Testis (tissue), 2 donors: ENCODE measurements at regions not wholly inside any gene's neighbourhood (a gene's known extent, or its start where the extent isn't known, plus 50 kb on each side); places are given as distances from the start of the nearest gene placed in this dataset.

Source experiments
- POLR2A ChIP-seq: fragments of 450-650 bp; IDR thresholded peaks from one replicate; pipeline ENCODE4 v1.6.1; 2017; ENCODE audit warnings: antibody characterized with exemption, mild to moderate bottlenecking, moderate library complexity
- TF ChIP-seq, protein P1 (sequence below), 3 experiments: fragments of 450-650 bp in 2 of 3; fragments of 200-600 bp in 1 of 3; sonication (generic) in 1 of 3; IDR thresholded peaks; one replicate each; pipeline ENCODE4 v1.5.1; 2016 to 2019; ENCODE audit warnings: antibody characterized with exemption in 3 of 3, mild to moderate bottlenecking in 2 of 3, moderate library complexity in 1 of 3

DNA sequence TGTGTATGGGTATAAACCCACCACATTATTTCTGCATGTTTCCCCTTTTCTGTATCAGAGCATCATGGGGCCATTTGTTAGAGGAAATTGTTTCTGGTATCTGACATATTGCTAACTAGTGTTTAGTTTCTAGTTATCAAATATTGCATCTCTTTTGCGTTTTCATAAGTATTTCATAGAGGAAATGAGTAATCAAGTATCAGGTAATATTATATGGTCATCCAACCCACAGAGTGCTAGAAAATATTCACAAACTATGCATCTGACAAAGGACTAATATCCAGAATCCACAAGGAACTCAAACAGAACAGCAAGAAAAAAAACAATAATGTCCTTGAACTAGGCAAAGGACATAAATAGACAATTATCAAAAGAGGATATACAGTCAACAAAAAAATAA lies 258.9 kb upstream of the LRIG3 start:
- TF ChIP-seq, protein P1, sequence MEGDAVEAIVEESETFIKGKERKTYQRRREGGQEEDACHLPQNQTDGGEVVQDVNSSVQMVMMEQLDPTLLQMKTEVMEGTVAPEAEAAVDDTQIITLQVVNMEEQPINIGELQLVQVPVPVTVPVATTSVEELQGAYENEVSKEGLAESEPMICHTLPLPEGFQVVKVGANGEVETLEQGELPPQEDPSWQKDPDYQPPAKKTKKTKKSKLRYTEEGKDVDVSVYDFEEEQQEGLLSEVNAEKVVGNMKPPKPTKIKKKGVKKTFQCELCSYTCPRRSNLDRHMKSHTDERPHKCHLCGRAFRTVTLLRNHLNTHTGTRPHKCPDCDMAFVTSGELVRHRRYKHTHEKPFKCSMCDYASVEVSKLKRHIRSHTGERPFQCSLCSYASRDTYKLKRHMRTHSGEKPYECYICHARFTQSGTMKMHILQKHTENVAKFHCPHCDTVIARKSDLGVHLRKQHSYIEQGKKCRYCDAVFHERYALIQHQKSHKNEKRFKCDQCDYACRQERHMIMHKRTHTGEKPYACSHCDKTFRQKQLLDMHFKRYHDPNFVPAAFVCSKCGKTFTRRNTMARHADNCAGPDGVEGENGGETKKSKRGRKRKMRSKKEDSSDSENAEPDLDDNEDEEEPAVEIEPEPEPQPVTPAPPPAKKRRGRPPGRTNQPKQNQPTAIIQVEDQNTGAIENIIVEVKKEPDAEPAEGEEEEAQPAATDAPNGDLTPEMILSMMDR (IDR thresholded peaks at IDR 0.05), result no peak
- no peak for TF ChIP-seq POLR2A
